BLaER1 treated with 17β-estradiol and CSF1 and Interleukin-3, amounts not matched to agents 10 nM and 100 nM (cell line): ENCODE measurements at regions not wholly inside any gene's neighbourhood (a gene's known extent, or its start where the extent isn't known, plus 50 kb on each side); places are given as distances from the start of the nearest gene placed in this dataset.

Experiments used
- H3K27ac ChIP-seq, 11 experiments: shearing (Covaris generic); formaldehyde crosslinking; 2 replicates each; pipeline ENCODE4 v1.8.1; 2022
- H3K27me3 ChIP-seq, 11 experiments: shearing (Covaris generic); formaldehyde crosslinking; 2 replicates each; pipeline ENCODE4 v1.8.1; 2022
- H3K36me3 ChIP-seq, 11 experiments: shearing (Covaris generic); formaldehyde crosslinking; 2 replicates each; pipeline ENCODE4 v1.8.1; 2022
- H3K4me1 ChIP-seq, 10 experiments: shearing (Covaris generic); formaldehyde crosslinking; 2 replicates each; pipeline ENCODE4 v1.8.1; 2022
- H3K4me2 ChIP-seq, 11 experiments: shearing (Covaris generic); formaldehyde crosslinking; 2 replicates each; pipeline ENCODE4 v1.8.1; 2022
- H3K4me3 ChIP-seq, 10 experiments: shearing (Covaris generic); formaldehyde crosslinking; 2 replicates each; pipeline ENCODE4 v1.8.1; 2022
- H3K9ac ChIP-seq, 11 experiments: shearing (Covaris generic); formaldehyde crosslinking; 2 replicates each; pipeline ENCODE4 v1.8.1; 2022
- H3K9me3 ChIP-seq, 11 experiments: shearing (Covaris generic); formaldehyde crosslinking; replicated peaks in 1 of 11; 2 replicates each; pipeline ENCODE4 v1.8.1; 2022
- H4K20me1 ChIP-seq, 11 experiments: shearing (Covaris generic); formaldehyde crosslinking; 2 replicates each; pipeline ENCODE4 v1.8.1; 2022
- Cebpa-rat ChIP-seq, 11 experiments: shearing (Covaris generic); IDR thresholded peaks; 2 replicates each; pipeline ENCODE4 v1.8.1; 2022

- Histone ChIP-seq H3K4me2 (no peak overlapping the region), H4K20me1 (no peaks in the 10 kb centered on the region), H3K27me3 (no peaks in the 10 kb centered on the region), H3K4me1 (no peaks in the 10 kb centered on the region), H3K36me3 (no peaks in the 10 kb centered on the region), H3K4me3 (no peak overlapping the region), H3K9me3 (peaks cover 0 to 10% (median 8%) of the 10 kb centered on the region in 11 experiments; a peak in 11 of 22 replicates), H3K27ac (no peak overlapping the region), H3K9ac (no peak overlapping the region)
- TF ChIP-seq Cebpa-rat (IDR thresholded peaks at IDR 0.05), result no peak
These were observed 272.6 kb downstream of the GPM6A start for GRCh38 chr4:175539498-175539897.

GRCh38 chr4:175540151-175540550, 271.9 kb downstream of the GPM6A start:
- H3K4me2 ChIP-seq, result no peak overlapping the region
- H3K36me3 ChIP-seq, result no peaks in the 10 kb centered on the region
- H3K4me1 ChIP-seq, result no peaks in the 10 kb centered on the region
- no peaks in the 10 kb centered on the region for H3K27me3 ChIP-seq
- H4K20me1 ChIP-seq, result no peaks in the 10 kb centered on the region
- no peak for TF ChIP-seq Cebpa-rat (IDR thresholded peaks at IDR 0.05)
- H3K9ac ChIP-seq, result no peak overlapping the region
- H3K4me3 ChIP-seq, result no peak overlapping the region
- H3K27ac ChIP-seq, result no peak overlapping the region
- peaks cover 0 to 10% (median 8%) of the 10 kb centered on the region in 11 experiments; a peak in 11 of 22 replicates for H3K9me3 ChIP-seq

GRCh38 chr4:175540732-175541131, 271.3 kb downstream of the GPM6A start:
- no peaks in the 10 kb centered on the region for H3K27me3 ChIP-seq
- H3K4me2 ChIP-seq, result no peak overlapping the region
- H3K9ac ChIP-seq, result no peak overlapping the region
- no peaks in the 10 kb centered on the region for H3K4me1 ChIP-seq
- H4K20me1 ChIP-seq, result no peaks in the 10 kb centered on the region
- TF ChIP-seq Cebpa-rat (IDR thresholded peaks at IDR 0.05), result no peak
- peaks cover 0 to 10% (median 8%) of the 10 kb centered on the region in 11 experiments; a peak in 11 of 22 replicates for H3K9me3 ChIP-seq
- no peak overlapping the region for H3K27ac ChIP-seq
- no peak overlapping the region for H3K4me3 ChIP-seq
- no peaks in the 10 kb centered on the region for H3K36me3 ChIP-seq

- no peaks in the 10 kb centered on the region for H3K36me3 ChIP-seq
- no peak for TF ChIP-seq Cebpa-rat (IDR thresholded peaks at IDR 0.05)
- no peak overlapping the region for H3K9ac ChIP-seq
- H3K9me3 ChIP-seq, result peaks cover 0 to 10% (median 8%) of the 10 kb centered on the region in 11 experiments; a peak in 11 of 22 replicates
- H3K27me3 ChIP-seq, result no peaks in the 10 kb centered on the region
- no peak overlapping the region for H3K27ac ChIP-seq
- no peak overlapping the region for H3K4me2 ChIP-seq
- no peaks in the 10 kb centered on the region for H3K4me1 ChIP-seq
- no peaks in the 10 kb centered on the region for H4K20me1 ChIP-seq
- no peak overlapping the region for H3K4me3 ChIP-seq
These were observed 269.3 kb downstream of the GPM6A start for GRCh38 chr4:175542786-175543185.

GRCh38 chr4:175559126-175559525, 252.9 kb downstream of the GPM6A start:
- no peaks in the 10 kb centered on the region for H3K36me3 ChIP-seq
- no peak overlapping the region for H3K4me3 ChIP-seq
- no peak for TF ChIP-seq Cebpa-rat (IDR thresholded peaks at IDR 0.05)
- no peaks in the 10 kb centered on the region for H3K4me1 ChIP-seq
- H3K9me3 ChIP-seq, result no peaks in the 10 kb centered on the region
- no peak overlapping the region for H3K9ac ChIP-seq
- H3K27ac ChIP-seq, result no peak overlapping the region
- H4K20me1 ChIP-seq, result no peaks in the 10 kb centered on the region
- H3K27me3 ChIP-seq, result no peaks in the 10 kb centered on the region
- no peak overlapping the region for H3K4me2 ChIP-seq

GRCh38 chr4:175559526-175559925, 252.5 kb downstream of the GPM6A start:
- no peaks in the 10 kb centered on the region for H4K20me1 ChIP-seq
- TF ChIP-seq Cebpa-rat (IDR thresholded peaks at IDR 0.05), result no peak
- H3K9me3 ChIP-seq, result no peaks in the 10 kb centered on the region
- H3K4me3 ChIP-seq, result no peak overlapping the region
- H3K4me2 ChIP-seq, result no peak overlapping the region
- no peaks in the 10 kb centered on the region for H3K27me3 ChIP-seq
- no peak overlapping the region for H3K27ac ChIP-seq
- H3K36me3 ChIP-seq, result no peaks in the 10 kb centered on the region
- no peak overlapping the region for H3K9ac ChIP-seq
- no peaks in the 10 kb centered on the region for H3K4me1 ChIP-seq

- Histone ChIP-seq H3K36me3 (no peaks in the 10 kb centered on the region), H3K9me3 (no peaks in the 10 kb centered on the region), H4K20me1 (no peaks in the 10 kb centered on the region), H3K4me1 (no peaks in the 10 kb centered on the region), H3K9ac (no peak overlapping the region), H3K4me2 (no peak overlapping the region), H3K27me3 (no peaks in the 10 kb centered on the region), H3K4me3 (no peak overlapping the region), H3K27ac (no peak overlapping the region)
- no peak for TF ChIP-seq Cebpa-rat (IDR thresholded peaks at IDR 0.05)
These were observed 251.5 kb downstream of the GPM6A start for GRCh38 chr4:175560604-175561003.

- TF ChIP-seq Cebpa-rat (IDR thresholded peaks at IDR 0.05), result no peak
- Histone ChIP-seq H3K27ac (no peak overlapping the region), H4K20me1 (no peaks in the 10 kb centered on the region), H3K36me3 (no peaks in the 10 kb centered on the region), H3K9me3 (no peaks in the 10 kb centered on the region), H3K4me3 (no peak overlapping the region), H3K9ac (no peak overlapping the region), H3K4me1 (no peaks in the 10 kb centered on the region), H3K4me2 (no peak overlapping the region), H3K27me3 (no peaks in the 10 kb centered on the region)
These were observed 250.4 kb downstream of the GPM6A start for GRCh38 chr4:175561696-175562095.

GRCh38 chr4:175562111-175562510, 250.0 kb downstream of the GPM6A start:
- Histone ChIP-seq H3K36me3 (no peaks in the 10 kb centered on the region), H3K9me3 (no peaks in the 10 kb centered on the region), H4K20me1 (no peaks in the 10 kb centered on the region), H3K27me3 (no peaks in the 10 kb centered on the region), H3K4me2 (no peak overlapping the region), H3K4me3 (no peak overlapping the region), H3K9ac (no peak overlapping the region), H3K27ac (no peak overlapping the region), H3K4me1 (no peaks in the 10 kb centered on the region)
- no peak for TF ChIP-seq Cebpa-rat (IDR thresholded peaks at IDR 0.05)

GRCh38 chr4:175562542-175562941, 249.5 kb downstream of the GPM6A start:
- Histone ChIP-seq H3K27ac (no peak overlapping the region), H4K20me1 (no peaks in the 10 kb centered on the region), H3K4me1 (no peaks in the 10 kb centered on the region), H3K4me2 (no peak overlapping the region), H3K27me3 (no peaks in the 10 kb centered on the region), H3K9ac (no peak overlapping the region), H3K36me3 (no peaks in the 10 kb centered on the region), H3K4me3 (no peak overlapping the region), H3K9me3 (no peaks in the 10 kb centered on the region)
- TF ChIP-seq Cebpa-rat (IDR thresholded peaks at IDR 0.05), result no peak
